ENCODE measurements at regions not wholly inside any gene's neighbourhood (a gene's known extent, or its start where the extent isn't known, plus 50 kb on each side); places are given as distances from the start of the nearest gene placed in this dataset.

- no peak for DNase-seq
These were observed 52.8 kb upstream of the FBXL7 start for GRCh38 chr5:15447209-15447608.

- no peak for DNase-seq
These were observed 53.4 kb upstream of the FBXL7 start for GRCh38 chr5:15446552-15446951.

- DNase-seq: no peak
These were observed 57.8 kb upstream of the FBXL7 start for GRCh38 chr5:15442193-15442570.

- no peak for DNase-seq
These were observed 58.4 kb upstream of the FBXL7 start for GRCh38 chr5:15441433-15442192.

GRCh38 chr5:15440434-15440833 lies 59.5 kb upstream of the FBXL7 start:
- DNase-seq: no peak

- DNase-seq: no peak
These were observed 60.2 kb upstream of the FBXL7 start for GRCh38 chr5:15439801-15440200.

- DNase-seq: no peak
These were observed 66.3 kb upstream of the FBXL7 start for GRCh38 chr5:15433709-15434108.

- no peak for DNase-seq
These were observed 68.1 kb upstream of the FBXL7 start for GRCh38 chr5:15431923-15432322.

GRCh38 chr5:15425766-15426165 lies 74.2 kb upstream of the FBXL7 start:
- DNase-seq: no peak

- no peak for DNase-seq
These were observed 75.2 kb upstream of the FBXL7 start for GRCh38 chr5:15424769-15425168.

GRCh38 chr5:15421921-15422412 lies 78.0 kb upstream of the FBXL7 start:
- DNase-seq: no peak

- no peak for DNase-seq
These were observed 78.6 kb upstream of the FBXL7 start for GRCh38 chr5:15421381-15421780.

- DNase-seq: no peak
These were observed 79.8 kb upstream of the FBXL7 start for GRCh38 chr5:15420201-15420600.

- DNase-seq: no peak
These were observed 82.8 kb upstream of the FBXL7 start for GRCh38 chr5:15417156-15417555.

- no peak for DNase-seq
These were observed 93.5 kb upstream of the FBXL7 start for GRCh38 chr5:15406478-15406877.

GRCh38 chr5:15393146-15393545 lies 106.8 kb upstream of the FBXL7 start:
- no peak for DNase-seq

- no peak for DNase-seq
These were observed 108.1 kb upstream of the FBXL7 start for GRCh38 chr5:15391704-15392397.

GRCh38 chr5:15388866-15389265 lies 111.1 kb upstream of the FBXL7 start:
- DNase-seq: no peak

- DNase-seq: no peak
These were observed 112.0 kb upstream of the FBXL7 start for GRCh38 chr5:15387931-15388524.

- no peak for DNase-seq
These were observed 113.9 kb upstream of the FBXL7 start for GRCh38 chr5:15386122-15386521.

GRCh38 chr5:15385553-15385952 lies 114.4 kb upstream of the FBXL7 start:
- no peak for DNase-seq

- no peak for DNase-seq
These were observed 114.9 kb upstream of the FBXL7 start for GRCh38 chr5:15385037-15385436.

GRCh38 chr5:15384581-15384980 lies 115.4 kb upstream of the FBXL7 start:
- no peak for DNase-seq

- DNase-seq: no peak
These were observed 115.8 kb upstream of the FBXL7 start for GRCh38 chr5:15384176-15384575.
